A549 (cell line): ENCODE measurements at regions not wholly inside any gene's neighbourhood (a gene's known extent, or its start where the extent isn't known, plus 50 kb on each side); places are given as distances from the start of the nearest gene placed in this dataset.

ENCODE experiments used
- ATAC-seq, 2 experiments: fragments of 200-7000 bp in 1 of 2; fragments of >200 bp in 1 of 2; cut with Nextera tagmentation in 1 of 2; cut with Tn5 transposase in 1 of 2; 3 replicates each; pipeline versions ENCODE4 v1.8.0 to v1.9.1; 2018 to 2020; ENCODE audit warnings: mild to moderate bottlenecking in 1 of 2, moderate library complexity in 1 of 2
- CTCF ChIA-PET: fragments of 300-600 bp; sonication (Branson Sonifier 250); formaldehyde crosslinking; extraction: SDS; loops from one replicate; lab custom pipeline; 2021; ENCODE audit warnings: antibody characterized with exemption, inconsistent platforms; lab: Yijun Ruan, JAX
- POLR2A ChIA-PET: fragments of 350-600 bp; formaldehyde crosslinking; extraction: SDS; loops from one replicate; lab custom pipeline; 2021; ENCODE audit warnings: antibody characterized with exemption, inconsistent platforms; lab: Yijun Ruan, JAX
- DNase-seq, 2 experiments: peaks; one replicate each; pipeline versions ENCODE4 v3.0.0 to v3.0.0-alpha.2; 2011 to 2016; ENCODE audit warnings: low read depth in 1 of 2, low spot score in 1 of 2
- FAIRE-seq: peaks from 2 replicates; lab custom pipeline; 2011; peaks lifted over from hg19 to GRCh38; lab: Jason Lieb, UNC
- H3K27ac ChIP-seq, 2 experiments: fragments of >200 bp; sonication (Bioruptor Twin); formaldehyde crosslinking; 3 replicates each; pipeline ENCODE4 v1.5.1; 2016 to 2017
- H3K4me1 ChIP-seq: fragments of >200 bp; sonication (Bioruptor Twin); formaldehyde crosslinking; 3 replicates; pipeline ENCODE4 v1.6.1; 2016
- H3K4me2 ChIP-seq: fragments of >200 bp; sonication (Bioruptor Twin); formaldehyde crosslinking; 3 replicates; pipeline ENCODE4 v1.6.1; 2016
- H3K4me3 ChIP-seq: fragments of >200 bp; sonication (Bioruptor Twin); formaldehyde crosslinking; 3 replicates; pipeline ENCODE4 v1.5.1; 2016
- H3K9me3 ChIP-seq: fragments of >200 bp; sonication (Bioruptor Twin); formaldehyde crosslinking; 3 replicates; pipeline ENCODE4 v1.6.1; 2016
- ATOH8 ChIP-seq: fragments of 250-450 bp; sonication (Bioruptor Pico); IDR thresholded peaks from 2 replicates; pipeline ENCODE4 v1.5.0; 2020; ENCODE audit warnings: low read depth, mild to moderate bottlenecking, moderate library complexity
- CBX2 ChIP-seq: fragments of 200-600 bp; sonication (generic); IDR thresholded peaks from 2 replicates; pipeline ENCODE4 v1.6.1; 2016; ENCODE audit warnings: low read depth, mild to moderate bottlenecking, borderline replicate concordance
- CBX8 ChIP-seq: fragments of 200-600 bp; sonication (generic); IDR thresholded peaks from 2 replicates; pipeline ENCODE4 v1.6.1; 2016
- CHD2 ChIP-seq: fragments of 150-350 bp; IDR thresholded peaks from 2 replicates; pipeline ENCODE4 v1.6.1; 2014; ENCODE audit warnings: low read length; ENCODE audit not compliant: partially characterized antibody
- FOSL2 ChIP-seq, 2 experiments: fragments of 450-650 bp in 1 of 2; fragments of >200 bp in 1 of 2; sonication (Bioruptor Twin) in 1 of 2; formaldehyde crosslinking; IDR thresholded peaks; 2 replicates each; pipeline versions ENCODE4 v1.5.0 to v1.6.1; 2016 to 2020; ENCODE audit warnings: mild to moderate bottlenecking in 1 of 2, moderate library complexity in 1 of 2
- FOXS1 ChIP-seq: fragments of 250-450 bp; sonication (Bioruptor Pico); IDR thresholded peaks from 2 replicates; pipeline ENCODE4 v1.5.0; 2020; ENCODE audit warnings: mild to moderate bottlenecking, moderate library complexity
- GATA3 ChIP-seq: IDR thresholded peaks from 2 replicates; pipeline ENCODE4 v1.6.1; 2012; ENCODE audit warnings: borderline replicate concordance
- HOXB5 ChIP-seq: fragments of 250-450 bp; sonication (Bioruptor Pico); IDR thresholded peaks from 2 replicates; pipeline ENCODE4 v1.5.0; 2020; ENCODE audit warnings: mild to moderate bottlenecking, moderate library complexity
- JUN ChIP-seq, 2 experiments: fragments of >200 bp; sonication (Bioruptor Twin); formaldehyde crosslinking; IDR thresholded peaks; 2 replicates in 1 of 2; 3 replicates in 1 of 2; pipeline ENCODE4 v1.6.1; 2016 to 2017
- JUNB ChIP-seq: fragments of >200 bp; sonication (Bioruptor Twin); formaldehyde crosslinking; IDR thresholded peaks from 2 replicates; pipeline ENCODE4 v1.6.1; 2016
- KDM1A ChIP-seq: fragments of 200-600 bp; sonication (generic); IDR thresholded peaks from 2 replicates; pipeline ENCODE4 v1.6.1; 2016; ENCODE audit warnings: low read depth, mild to moderate bottlenecking
- MAZ ChIP-seq: fragments of 150-350 bp; IDR thresholded peaks from 2 replicates; pipeline ENCODE4 v1.6.1; 2014; ENCODE audit warnings: antibody characterized with exemption, low read depth, low read length, borderline replicate concordance
- NFE2L2 ChIP-seq: fragments of 150-350 bp; conservative IDR thresholded peaks from 2 replicates; pipeline ENCODE4 v1.6.1; 2014; ENCODE audit warnings: low read length
- PBX3 ChIP-seq: IDR thresholded peaks from 2 replicates; pipeline ENCODE4 v1.6.1; 2012
- POLR2A ChIP-seq: IDR thresholded peaks from 2 replicates; pipeline ENCODE4 v1.6.1; 2012; ENCODE audit warnings: mild to moderate bottlenecking, low read length
- POLR2AphosphoS2 ChIP-seq: conservative IDR thresholded peaks from 2 replicates; pipeline ENCODE4 v1.6.1; 2012; ENCODE audit warnings: low read length, improper control_type of control experiment, inconsistent platforms
- RAD21 ChIP-seq, 2 experiments: fragments of >200 bp in 1 of 2; sonication (Bioruptor Twin) in 1 of 2; formaldehyde crosslinking in 1 of 2; IDR thresholded peaks in 1 of 2; conservative IDR thresholded peaks in 1 of 2; 2 replicates in 1 of 2; 3 replicates in 1 of 2; pipeline ENCODE4 v1.6.1; 2012 to 2018; ENCODE audit warnings: inconsistent platforms in 1 of 2
- RCOR1 ChIP-seq: fragments of 150-350 bp; IDR thresholded peaks from 2 replicates; pipeline ENCODE4 v1.6.1; 2014; ENCODE audit warnings: antibody characterized with exemption, low read length, low read depth
- REST ChIP-seq: fragments of 200-600 bp; sonication (generic); IDR thresholded peaks from 2 replicates; pipeline ENCODE4 v1.6.1; 2016; ENCODE audit warnings: antibody characterized with exemption, mild to moderate bottlenecking, moderate library complexity
- RFX5 ChIP-seq: fragments of 450-650 bp; IDR thresholded peaks from 2 replicates; pipeline ENCODE4 v1.7.1; 2014; ENCODE audit warnings: antibody characterized with exemption, mild to moderate bottlenecking, moderate library complexity
- RNF2 ChIP-seq: fragments of 200-600 bp; sonication (generic); IDR thresholded peaks from 2 replicates; pipeline ENCODE4 v1.6.1; 2016; ENCODE audit warnings: low read depth, mild to moderate bottlenecking, antibody characterized with exemption, moderate library complexity, borderline replicate concordance
- SMC3 ChIP-seq: fragments of >200 bp; sonication (Bioruptor Twin); formaldehyde crosslinking; IDR thresholded peaks from 3 replicates; pipeline ENCODE4 v1.6.1; 2018; ENCODE audit warnings: inconsistent platforms
- SREBF2 ChIP-seq: fragments of 450-650 bp; IDR thresholded peaks from 2 replicates; pipeline ENCODE4 v1.6.1; 2014; ENCODE audit warnings: mild to moderate bottlenecking, moderate library complexity
- TFCP2L1 ChIP-seq: fragments of 250-450 bp; sonication (Bioruptor Pico); IDR thresholded peaks from 2 replicates; pipeline ENCODE4 v1.5.0; 2021; ENCODE audit warnings: mild to moderate bottlenecking
- TP53 ChIP-seq: fragments of 250-450 bp; sonication (Bioruptor Pico); IDR thresholded peaks from 2 replicates; pipeline ENCODE4 v1.5.0; 2021; ENCODE audit warnings: mild to moderate bottlenecking, moderate library complexity
- USF2 ChIP-seq: fragments of 450-650 bp; IDR thresholded peaks from 2 replicates; pipeline ENCODE4 v1.6.1; 2014; ENCODE audit warnings: antibody characterized with exemption
- ZNF302 ChIP-seq: fragments of 250-450 bp; sonication (Bioruptor Pico); IDR thresholded peaks from 2 replicates; pipeline ENCODE4 v1.9.0; 2021; ENCODE audit warnings: inconsistent platforms, mild to moderate bottlenecking, moderate library complexity
- WGBS: methylation state at CpG from one replicate; pipeline ENCODE4 v1.1.6; 2017; ENCODE audit errors: missing lambda C conversion rate; 5-methylcytosine and 5-hydroxymethylcytosine counted together
- TF ChIP-seq, protein P1 (sequence below): IDR thresholded peaks from 2 replicates; pipeline ENCODE4 v1.6.1; 2012; ENCODE audit warnings: low read depth, borderline replicate concordance
- TF ChIP-seq, protein P2 (sequence below): fragments of 250-450 bp; sonication (Bioruptor Pico); IDR thresholded peaks from 2 replicates; pipeline ENCODE4 v1.5.0; 2021; ENCODE audit warnings: mild to moderate bottlenecking, moderate library complexity, borderline replicate concordance

- TF ChIP-seq FOXS1 (CRISPR knock-in tag) = no peak
These were observed 82.6 kb upstream of the UCN3 start (continued) for GRCh38 chr10:5282137-5282536.

DNA sequence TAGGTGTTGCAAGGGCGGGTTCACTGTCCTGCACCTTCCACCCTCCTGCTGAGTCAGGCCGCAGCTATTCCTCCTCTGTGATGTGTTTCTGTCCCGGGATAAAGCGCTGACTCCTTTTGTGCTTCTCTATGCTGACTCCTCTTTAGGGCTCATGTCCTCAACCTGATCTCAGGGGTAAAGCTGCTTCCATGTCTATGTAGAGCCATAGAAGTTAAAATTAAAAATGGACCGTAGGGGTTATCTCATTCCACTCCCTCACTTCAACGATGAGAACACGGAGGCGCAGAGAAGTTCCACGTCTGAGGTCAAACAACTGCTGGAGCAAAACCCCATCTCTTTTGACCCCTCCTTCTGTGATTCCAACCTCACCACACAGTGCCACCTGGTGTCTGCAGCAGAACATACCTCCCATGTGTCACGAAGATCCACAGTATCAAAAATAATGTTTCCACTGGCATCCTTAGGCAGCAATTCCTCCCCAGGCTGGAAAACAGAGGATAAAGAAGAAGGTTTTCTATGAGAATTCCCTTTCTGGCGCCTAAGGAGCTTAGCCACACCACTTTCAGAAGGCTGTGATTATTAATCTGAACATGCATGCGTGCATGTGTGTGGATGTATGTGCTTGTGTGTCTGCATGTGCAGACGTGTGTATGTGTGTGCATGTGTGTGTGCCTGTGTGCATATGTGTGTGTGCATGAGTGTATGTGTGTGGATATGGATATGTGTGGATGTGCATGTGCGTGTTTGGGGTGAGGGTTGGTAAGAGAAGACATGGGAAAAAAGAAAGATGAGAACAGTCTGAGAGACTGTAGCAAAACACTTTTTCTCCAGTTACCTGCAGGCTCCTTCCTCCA, 81.2 kb upstream of the UCN3 start:
- H3K4me3 ChIP-seq = peak overlapping the region; percentile 1; the same call in 1 of the 3 replicates
- POLR2A ChIA-PET = interaction anchor here (0.9 to 1.8 kb wide), 4 partner anchors 10 to 190 kb away, joined by 4 to 8 read pairs (median 5); partner anchors contain the start of gene AKR1C3
- H3K4me1 ChIP-seq = peaks cover 41% of the 10 kb centered on the region
- peak; percentile 90 for FAIRE-seq
- peak overlapping the region; percentile 96 to 97 for H3K27ac ChIP-seq
- DNase-seq = peak; percentile 60 to 93
- peak overlapping the region; percentile 56 for H3K4me2 ChIP-seq
- peaks cover 37% of the 10 kb centered on the region for H3K9me3 ChIP-seq
- ATAC-seq = peak; percentile 91 to 92
- CTCF ChIA-PET = interaction anchor here (0.6 to 5.3 kb wide), 42 partner anchors 10 to 469 kb away, joined by 3 to 68 read pairs (median 4); no protein-coding TSS in a partner anchor
- 9% methylated on average over 14 of the region's 14 CpGs for WGBS
- TF ChIP-seq RCOR1 (no peak), NFE2L2 (0 out of 2 replicates have a peak, but pooled peaks have one; percentile 16), RAD21 (conservative IDR thresholded peaks at IDR 0.05 in 1 of 2, IDR thresholded peaks at IDR 0.05 in 1 of 2) (peak; percentile 92 to 93), RFX5 (no peak), RNF2 (no peak), MAZ (no peak), USF2 (no peak), HOXB5 (CRISPR knock-in tag) (peak; percentile 75; the same call in 1 of the 2 replicates), CBX2 (no peak), JUNB (0 out of 2 replicates have a peak, but pooled peaks have one; percentile 35), CHD2 (no peak), REST (no peak), POLR2A (no peak), ATOH8 (CRISPR knock-in tag) (no peak; the same call in 1 of the 2 replicates), ZNF302 (CRISPR knock-in tag) (no peak), CBX8 (no peak), PBX3 (no peak), POLR2AphosphoS2 (no peak), GATA3 (no peak), SREBF2 (no peak), JUN (IDR thresholded peaks at IDR 0.05) (peak in 1 of 2 experiments; percentile 68; a peak in 3 of 5 replicates), TP53 (no peak), TFCP2L1 (CRISPR knock-in tag) (no peak), SMC3 (peak; percentile 94), KDM1A (no peak), FOSL2 (IDR thresholded peaks at IDR 0.05) (no peak), FOSL2 (CRISPR knock-in tag; IDR thresholded peaks at IDR 0.05) (peak; percentile 62)
- TF ChIP-seq, protein P1, sequence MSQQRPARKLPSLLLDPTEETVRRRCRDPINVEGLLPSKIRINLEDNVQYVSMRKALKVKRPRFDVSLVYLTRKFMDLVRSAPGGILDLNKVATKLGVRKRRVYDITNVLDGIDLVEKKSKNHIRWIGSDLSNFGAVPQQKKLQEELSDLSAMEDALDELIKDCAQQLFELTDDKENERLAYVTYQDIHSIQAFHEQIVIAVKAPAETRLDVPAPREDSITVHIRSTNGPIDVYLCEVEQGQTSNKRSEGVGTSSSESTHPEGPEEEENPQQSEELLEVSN = no peak
- TF ChIP-seq, protein P2, sequence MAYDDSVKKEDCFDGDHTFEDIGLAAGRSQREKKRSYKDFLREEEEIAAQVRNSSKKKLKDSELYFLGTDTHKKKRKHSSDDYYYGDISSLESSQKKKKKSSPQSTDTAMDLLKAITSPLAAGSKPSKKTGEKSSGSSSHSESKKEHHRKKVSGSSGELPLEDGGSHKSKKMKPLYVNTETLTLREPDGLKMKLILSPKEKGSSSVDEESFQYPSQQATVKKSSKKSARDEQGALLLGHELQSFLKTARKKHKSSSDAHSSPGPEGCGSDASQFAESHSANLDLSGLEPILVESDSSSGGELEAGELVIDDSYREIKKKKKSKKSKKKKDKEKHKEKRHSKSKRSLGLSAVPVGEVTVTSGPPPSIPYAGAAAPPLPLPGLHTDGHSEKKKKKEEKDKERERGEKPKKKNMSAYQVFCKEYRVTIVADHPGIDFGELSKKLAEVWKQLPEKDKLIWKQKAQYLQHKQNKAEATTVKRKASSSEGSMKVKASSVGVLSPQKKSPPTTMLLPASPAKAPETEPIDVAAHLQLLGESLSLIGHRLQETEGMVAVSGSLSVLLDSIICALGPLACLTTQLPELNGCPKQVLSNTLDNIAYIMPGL = no peak
